H1 (cell line): ENCODE measurements at regions not wholly inside any gene's neighbourhood (a gene's known extent, or its start where the extent isn't known, plus 50 kb on each side); places are given as distances from the start of the nearest gene placed in this dataset.
"Not testable (repeated sequence)": the region's sequence is repeated elsewhere in the genome, so short reads cannot be mapped to it uniquely, and the experiment has no call there.

ENCODE experiments used
- CTCF ChIA-PET: fragments of 300-600 bp; sonication (Branson Sonifier 250); formaldehyde crosslinking; loops from one replicate; lab custom pipeline; 2021; ENCODE audit not compliant: partially characterized antibody; lab: Charles Lee
- POLR2A ChIA-PET: fragments of 300-600 bp; sonication (Branson Sonifier 250); formaldehyde crosslinking; loops from one replicate; lab custom pipeline; 2021; ENCODE audit warnings: inconsistent platforms; ENCODE audit not compliant: partially characterized antibody; lab: Charles Lee
- DNase-seq, 2 experiments: peaks; one replicate each; pipeline versions ENCODE4 v3.0.0 to v3.0.0-alpha.2; 2010 to 2022; ENCODE audit warnings: low spot score in 2 of 2, low read depth in 1 of 2, mixed read lengths in 1 of 2
- FAIRE-seq: peaks from 2 replicates; lab custom pipeline; 2011; peaks lifted over from hg19 to GRCh38; lab: Jason Lieb, UNC
- H2AFZ ChIP-seq: 2 replicates; pipeline ENCODE4 v1.8.1; 2012; ENCODE audit warnings: low read length, inconsistent platforms
- H2AK5ac ChIP-seq: 2 replicates; pipeline ENCODE4 v1.6.1; 2013; ENCODE audit warnings: low read depth, low read length
- H2BK120ac ChIP-seq: replicated peaks from 2 replicates; pipeline ENCODE3; 2013; ENCODE audit warnings: low read depth, low read length, inconsistent platforms
- H2BK12ac ChIP-seq: 2 replicates; pipeline ENCODE4 v1.6.1; 2013; ENCODE audit warnings: low read depth, low read length
- H2BK15ac ChIP-seq: 2 replicates; pipeline ENCODE4 v1.6.1; 2013; ENCODE audit warnings: low read length
- H2BK20ac ChIP-seq: 2 replicates; pipeline ENCODE4 v1.6.1; 2013; ENCODE audit warnings: low read length
- H2BK5ac ChIP-seq: 2 replicates; pipeline ENCODE4 v1.6.1; 2013; ENCODE audit warnings: low read depth, low read length
- H3K14ac ChIP-seq: 2 replicates; pipeline ENCODE4 v1.6.1; 2013; ENCODE audit warnings: inconsistent platforms; ENCODE audit not compliant: insufficient read length
- H3K18ac ChIP-seq: 2 replicates; pipeline ENCODE4 v1.6.1; 2013; ENCODE audit warnings: low read length; ENCODE audit errors: extremely low read depth
- H3K23ac ChIP-seq: 2 replicates; pipeline ENCODE4 v1.6.1; 2013; ENCODE audit warnings: inconsistent platforms; ENCODE audit not compliant: insufficient read length
- H3K23me2 ChIP-seq: 2 replicates; pipeline ENCODE4 v1.6.1; 2013; ENCODE audit warnings: low read depth, low read length
- H3K27ac ChIP-seq: 2 replicates; pipeline ENCODE4 v1.6.1; 2011; ENCODE audit warnings: low read depth, low read length, inconsistent platforms
- H3K27me3 ChIP-seq, 4 experiments: replicated peaks in 1 of 4; 1 replicate in 1 of 4; 2 replicates in 3 of 4; pipeline versions ENCODE4 v1.6.1 to v1.8.1; 2011 to 2013; ENCODE audit warnings: low read length in 3 of 4, mild to moderate bottlenecking in 3 of 4, inconsistent platforms in 2 of 4, mixed read lengths in 2 of 4, moderate library complexity in 1 of 4; ENCODE audit not compliant: control insufficient read depth in 3 of 4, insufficient read depth in 3 of 4; ENCODE audit errors: extremely low read depth in 1 of 4
- H3K36me3 ChIP-seq, 4 experiments: 2 replicates each; pipeline versions ENCODE4 v1.6.1 to v1.8.1; 2011 to 2013; ENCODE audit warnings: mild to moderate bottlenecking in 4 of 4, low read length in 3 of 4, moderate library complexity in 2 of 4, control low read depth in 1 of 4, inconsistent platforms in 1 of 4; ENCODE audit not compliant: insufficient read depth in 4 of 4, control insufficient read depth in 2 of 4
- H3K4ac ChIP-seq: replicated peaks from 2 replicates; pipeline ENCODE3; 2013; ENCODE audit warnings: low read length, low read depth, mixed read lengths, inconsistent platforms; ENCODE audit not compliant: insufficient read length
- H3K4me1 ChIP-seq, 4 experiments: replicated peaks in 1 of 4; 1 replicate in 1 of 4; 2 replicates in 3 of 4; pipeline versions ENCODE4 v1.6.1 to v1.8.1; 2011 to 2013; ENCODE audit warnings: low read length in 3 of 4, inconsistent platforms in 2 of 4, mixed read lengths in 1 of 4; ENCODE audit not compliant: insufficient read depth in 4 of 4, control insufficient read depth in 3 of 4
- H3K4me2 ChIP-seq, 2 experiments: 2 replicates each; pipeline versions ENCODE4 v1.6.1 to v1.8.1; 2011 to 2013; ENCODE audit warnings: low read depth in 2 of 2, low read length in 2 of 2, control low read depth in 1 of 2, inconsistent platforms in 1 of 2, mild to moderate bottlenecking in 1 of 2; ENCODE audit not compliant: insufficient read depth in 1 of 2
- H3K4me3 ChIP-seq, 4 experiments: fragments of 200-600, 300-600 bp in 1 of 4; sonication (generic), shearing (Covaris generic), sonication (Bioruptor Twin) in 1 of 4; 2 replicates each; pipeline versions ENCODE4 v1.5.1 to v1.8.1; 2011 to 2016; ENCODE audit warnings: low read length in 4 of 4, low read depth in 3 of 4, control low read depth in 2 of 4, inconsistent platforms in 2 of 4, mild to moderate bottlenecking in 2 of 4, mixed read lengths in 1 of 4, moderate library complexity in 1 of 4; ENCODE audit not compliant: insufficient read depth in 2 of 4; ENCODE audit errors: extremely low read depth in 1 of 4
- H3K56ac ChIP-seq: replicated peaks from 2 replicates; pipeline ENCODE3; 2013; ENCODE audit warnings: low read depth, mild to moderate bottlenecking, mixed read lengths, low read length, inconsistent platforms; ENCODE audit not compliant: insufficient read length
- H3K79me1 ChIP-seq: 2 replicates; pipeline ENCODE4 v1.6.1; 2013; ENCODE audit warnings: low read depth, low read length, control low read depth
- H3K79me2 ChIP-seq, 2 experiments: 2 replicates each; pipeline versions ENCODE4 v1.6.1 to v1.8.1; 2012 to 2013; ENCODE audit warnings: low read length in 2 of 2, mild to moderate bottlenecking in 2 of 2, inconsistent platforms in 1 of 2; ENCODE audit not compliant: insufficient read depth in 2 of 2, control insufficient read depth in 1 of 2
- H3K9ac ChIP-seq, 4 experiments: replicated peaks in 1 of 4; 1 replicate in 1 of 4; 2 replicates in 3 of 4; pipeline versions ENCODE4 v1.6.1 to v1.8.1; 2011 to 2013; ENCODE audit warnings: low read depth in 3 of 4, low read length in 3 of 4, control low read depth in 2 of 4, mild to moderate bottlenecking in 2 of 4, moderate library complexity in 2 of 4, inconsistent platforms in 1 of 4; ENCODE audit errors: extremely low read depth in 1 of 4
- H3K9me3 ChIP-seq, 2 experiments: 2 replicates each; pipeline versions ENCODE4 v1.6.1 to v1.8.1; 2012 to 2013; ENCODE audit warnings: mild to moderate bottlenecking in 2 of 2, moderate library complexity in 2 of 2, control low read depth in 1 of 2, inconsistent platforms in 1 of 2, low read depth in 1 of 2, low read length in 1 of 2, mixed read lengths in 1 of 2; ENCODE audit not compliant: insufficient read depth in 2 of 2
- H4K20me1 ChIP-seq, 2 experiments: replicated peaks in 1 of 2; 2 replicates each; pipeline versions ENCODE3 to v1.8.1; 2011 to 2013; ENCODE audit warnings: inconsistent platforms in 2 of 2, low read length in 2 of 2, mild to moderate bottlenecking in 1 of 2; ENCODE audit not compliant: insufficient read depth in 2 of 2, control insufficient read depth in 1 of 2
- H4K5ac ChIP-seq: 2 replicates; pipeline ENCODE4 v1.6.1; 2013; ENCODE audit warnings: low read length, low read depth, mixed read lengths, inconsistent platforms; ENCODE audit not compliant: insufficient read length
- H4K8ac ChIP-seq: 2 replicates; pipeline ENCODE4 v1.8.0; 2013; ENCODE audit warnings: mild to moderate bottlenecking, moderate library complexity, low read length, inconsistent platforms; ENCODE audit not compliant: insufficient read depth; ENCODE audit errors: extremely low read depth
- H4K91ac ChIP-seq: replicated peaks from 2 replicates; pipeline ENCODE3; 2013; ENCODE audit warnings: low read length, mixed read lengths, inconsistent platforms; ENCODE audit not compliant: insufficient read length
- WGBS, 2 experiments: shearing (Covaris generic) in 1 of 2; methylation state at CpG; one replicate each; pipeline versions ENCODE4 v1.1.6 to v1.1.7; 2013 to 2015; ENCODE audit warnings: low lambda C conversion rate in 2 of 2, mixed read lengths in 2 of 2, inconsistent platforms in 1 of 2, low coverage in 1 of 2, missing lambda C conversion rate in 1 of 2; ENCODE audit not compliant: insufficient replicate concordance in 2 of 2, insufficient coverage in 1 of 2, insufficient read length in 1 of 2; ENCODE audit errors: extremely low coverage in 1 of 2, missing lambda C conversion rate in 1 of 2; 5-methylcytosine and 5-hydroxymethylcytosine counted together

DNA sequence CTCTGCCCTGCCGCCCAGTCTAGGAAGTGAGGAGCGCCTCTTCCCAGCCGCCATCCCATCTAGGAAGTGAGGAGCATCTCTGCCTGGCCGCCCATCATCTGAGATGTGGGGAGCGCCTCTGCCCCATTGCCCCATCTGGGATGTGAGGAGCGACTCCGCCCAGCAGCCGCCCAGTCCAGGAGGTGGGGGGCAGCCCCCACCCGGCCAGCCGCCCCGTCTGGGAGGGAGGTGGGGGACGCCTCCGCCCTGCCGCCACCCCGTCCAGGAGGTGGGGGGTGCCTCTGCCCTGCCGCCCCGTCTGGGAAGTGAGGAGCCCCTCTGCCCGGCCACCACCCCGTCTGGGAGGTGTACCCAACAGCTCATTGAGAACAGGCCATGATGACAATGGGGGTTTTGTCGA lies 146.0 kb upstream of the RAB6C start:
- H4K91ac ChIP-seq, H3K36me3 ChIP-seq, H2BK12ac ChIP-seq, H3K23me2 ChIP-seq, H2AFZ ChIP-seq, H3K4ac ChIP-seq, H2BK20ac ChIP-seq, H2AK5ac ChIP-seq, H4K5ac ChIP-seq, H3K23ac ChIP-seq, H2BK120ac ChIP-seq, FAIRE-seq, H3K9ac ChIP-seq, H3K79me2 ChIP-seq, H3K27ac ChIP-seq, H2BK5ac ChIP-seq, H3K56ac ChIP-seq, POLR2A ChIA-PET, H3K14ac ChIP-seq, H3K4me2 ChIP-seq, DNase-seq, H3K4me1 ChIP-seq, H4K8ac ChIP-seq, H2BK15ac ChIP-seq, H4K20me1 ChIP-seq, H3K27me3 ChIP-seq, H3K4me3 ChIP-seq, H3K79me1 ChIP-seq, H3K18ac ChIP-seq, CTCF ChIA-PET: not testable (repeated sequence)
- peaks cover 2 to 12% of the 10 kb centered on the region in 2 experiments; a peak in 3 of 4 replicates for H3K9me3 ChIP-seq
- 100% methylated on average over 3 of the region's 20 CpGs; no CpG with 5 or more reads in 1 of the 2 experiments for WGBS, 2 experiments
